GM23338 (cell line): ENCODE measurements at regions not wholly inside any gene's neighbourhood (a gene's known extent, or its start where the extent isn't known, plus 50 kb on each side); places are given as distances from the start of the nearest gene placed in this dataset.

ENCODE experiments used
- ATAC-seq: fragments of 200-7000 bp; cut with Tn5 transposase; 3 replicates; pipeline ENCODE4 v1.9.1; 2020
- DNase-seq: peaks from one replicate; pipeline ENCODE4 v3.0.0-alpha.2; 2015; ENCODE audit warnings: low spot score
- H2AFZ ChIP-seq: fragments of 200-600 bp; sonication (generic); 2 replicates; pipeline ENCODE4 v1.8.0; 2016; ENCODE audit warnings: antibody characterized with exemption, mild to moderate bottlenecking, moderate library complexity
- H3F3A ChIP-seq: fragments of 200-600 bp; sonication (generic); replicated peaks from 2 replicates; pipeline ENCODE4 v1.8.0; 2017; ENCODE audit warnings: antibody characterized with exemption, mixed run types, low read depth
- H3K27ac ChIP-seq: fragments of 200-600 bp; sonication (generic); 2 replicates; pipeline ENCODE4 v1.6.1; 2016; ENCODE audit warnings: low read depth
- H3K27me3 ChIP-seq: fragments of 200-600 bp; sonication (generic); 2 replicates; pipeline ENCODE4 v1.8.0; 2016; ENCODE audit warnings: mild to moderate bottlenecking, mixed run types, moderate library complexity; ENCODE audit not compliant: insufficient read depth
- H3K36me3 ChIP-seq: fragments of 200-600 bp; sonication (generic); 2 replicates; pipeline ENCODE4 v1.8.0; 2016; ENCODE audit warnings: mild to moderate bottlenecking; ENCODE audit not compliant: insufficient read depth
- H3K4me1 ChIP-seq: fragments of 200-600 bp; sonication (generic); 2 replicates; pipeline ENCODE4 v1.8.0; 2016; ENCODE audit warnings: mild to moderate bottlenecking, moderate library complexity; ENCODE audit not compliant: insufficient read depth
- H3K4me2 ChIP-seq: fragments of 200-600 bp; sonication (generic); 2 replicates; pipeline ENCODE4 v1.7.1; 2017; ENCODE audit warnings: mixed run types
- H3K4me3 ChIP-seq: fragments of 200-600 bp; sonication (generic); 2 replicates; pipeline ENCODE4 v1.6.1; 2016; ENCODE audit warnings: mixed run types
- H3K79me2 ChIP-seq: fragments of 200-600 bp; sonication (generic); replicated peaks from 2 replicates; pipeline ENCODE4 v1.8.0; 2017; ENCODE audit warnings: mild to moderate bottlenecking; ENCODE audit not compliant: insufficient read depth
- H3K9me2 ChIP-seq: fragments of 200-600 bp; sonication (generic); 2 replicates; pipeline ENCODE4 v1.8.0; 2017; ENCODE audit not compliant: insufficient read depth
- H4K20me1 ChIP-seq: fragments of 200-600 bp; sonication (generic); replicated peaks from 2 replicates; pipeline ENCODE4 v1.8.0; 2017; ENCODE audit warnings: mild to moderate bottlenecking; ENCODE audit not compliant: insufficient read depth
- H3K27ac Mint-ChIP-seq: 2 replicates; pipeline ENCODE4 v1.8.0; 2020; ENCODE audit warnings: inconsistent platforms, mild to moderate bottlenecking, moderate library complexity, mixed read lengths
- H3K27me3 Mint-ChIP-seq: 3 replicates; pipeline ENCODE4 v1.8.0; 2022; ENCODE audit warnings: low read depth, mild to moderate bottlenecking, moderate library complexity, mixed read lengths, inconsistent platforms; ENCODE audit not compliant: insufficient read depth, poor library complexity
- H3K36me3 Mint-ChIP-seq: 3 replicates; pipeline ENCODE4 v1.8.0; 2021; ENCODE audit warnings: low read depth, mild to moderate bottlenecking, inconsistent platforms, moderate library complexity, mixed read lengths
- H3K4me1 Mint-ChIP-seq: 3 replicates; pipeline ENCODE4 v1.8.0; 2020; ENCODE audit warnings: mild to moderate bottlenecking, inconsistent platforms, mixed read lengths
- H3K4me3 Mint-ChIP-seq: 3 replicates; pipeline ENCODE4 v1.8.0; 2021; ENCODE audit warnings: moderate library complexity, mild to moderate bottlenecking, inconsistent platforms, mixed read lengths
- H3K9me3 Mint-ChIP-seq: 3 replicates; pipeline ENCODE4 v1.8.0; 2020; ENCODE audit warnings: moderate library complexity, mild to moderate bottlenecking, inconsistent platforms, mixed read lengths
- CTCF ChIP-seq, 2 experiments: fragments of 200-600 bp in 1 of 2; sonication (generic) in 1 of 2; conservative IDR thresholded peaks; 2 replicates each; pipeline versions ENCODE4 v1.5.1 to v1.6.1; 2016 to 2017; ENCODE audit warnings: antibody characterized with exemption in 2 of 2, low read depth in 2 of 2, mild to moderate bottlenecking in 2 of 2, moderate library complexity in 1 of 2
- EZH2 ChIP-seq: fragments of 200-600 bp; sonication (generic); IDR thresholded peaks from one replicate; pipeline ENCODE4 v1.8.0; 2017; ENCODE audit warnings: antibody characterized with exemption, mild to moderate bottlenecking, low read depth; ENCODE audit not compliant: unreplicated experiment
- EZH2phosphoT487 ChIP-seq: fragments of 200-600 bp; sonication (generic); IDR thresholded peaks from one replicate; pipeline ENCODE4 v1.8.1; 2018; ENCODE audit warnings: antibody characterized with exemption; ENCODE audit not compliant: unreplicated experiment
- JUNB ChIP-seq: IDR thresholded peaks from one replicate; pipeline ENCODE4 v1.6.1; 2016; ENCODE audit warnings: antibody characterized with exemption; ENCODE audit not compliant: unreplicated experiment
- NANOG ChIP-seq: IDR thresholded peaks from 2 replicates; pipeline ENCODE4 v1.6.1; 2016; ENCODE audit warnings: antibody characterized with exemption, borderline replicate concordance
- STAT1 ChIP-seq: IDR thresholded peaks from one replicate; pipeline ENCODE4 v1.6.1; 2016; ENCODE audit warnings: antibody characterized with exemption; ENCODE audit not compliant: unreplicated experiment
- TF ChIP-seq, protein P1 (sequence below): fragments of 250-450 bp; sonication (Bioruptor Pico); IDR thresholded peaks from 2 replicates; pipeline ENCODE4 v1.5.0; 2020; ENCODE audit warnings: mild to moderate bottlenecking, moderate library complexity
- TF ChIP-seq, protein P2 (sequence below): IDR thresholded peaks from 2 replicates; pipeline ENCODE4 v1.6.1; 2016; ENCODE audit warnings: antibody characterized with exemption

GRCh38 chr20:17786221-17786718 lies 86.5 kb downstream of the BANF2 start:
- peaks cover 7% of the 10 kb centered on the region; the same call in 2 of the 3 replicates for H3K4me1 Mint-ChIP-seq
- TF ChIP-seq EZH2phosphoT487 (no peak), STAT1 (no peak), CTCF (conservative IDR thresholded peaks at IDR 0.05; ENCODE audit: low read depth in 2 of 2) (no peak), EZH2 (no peak), NANOG (no peak), JUNB (no peak)
- TF ChIP-seq, protein P1, sequence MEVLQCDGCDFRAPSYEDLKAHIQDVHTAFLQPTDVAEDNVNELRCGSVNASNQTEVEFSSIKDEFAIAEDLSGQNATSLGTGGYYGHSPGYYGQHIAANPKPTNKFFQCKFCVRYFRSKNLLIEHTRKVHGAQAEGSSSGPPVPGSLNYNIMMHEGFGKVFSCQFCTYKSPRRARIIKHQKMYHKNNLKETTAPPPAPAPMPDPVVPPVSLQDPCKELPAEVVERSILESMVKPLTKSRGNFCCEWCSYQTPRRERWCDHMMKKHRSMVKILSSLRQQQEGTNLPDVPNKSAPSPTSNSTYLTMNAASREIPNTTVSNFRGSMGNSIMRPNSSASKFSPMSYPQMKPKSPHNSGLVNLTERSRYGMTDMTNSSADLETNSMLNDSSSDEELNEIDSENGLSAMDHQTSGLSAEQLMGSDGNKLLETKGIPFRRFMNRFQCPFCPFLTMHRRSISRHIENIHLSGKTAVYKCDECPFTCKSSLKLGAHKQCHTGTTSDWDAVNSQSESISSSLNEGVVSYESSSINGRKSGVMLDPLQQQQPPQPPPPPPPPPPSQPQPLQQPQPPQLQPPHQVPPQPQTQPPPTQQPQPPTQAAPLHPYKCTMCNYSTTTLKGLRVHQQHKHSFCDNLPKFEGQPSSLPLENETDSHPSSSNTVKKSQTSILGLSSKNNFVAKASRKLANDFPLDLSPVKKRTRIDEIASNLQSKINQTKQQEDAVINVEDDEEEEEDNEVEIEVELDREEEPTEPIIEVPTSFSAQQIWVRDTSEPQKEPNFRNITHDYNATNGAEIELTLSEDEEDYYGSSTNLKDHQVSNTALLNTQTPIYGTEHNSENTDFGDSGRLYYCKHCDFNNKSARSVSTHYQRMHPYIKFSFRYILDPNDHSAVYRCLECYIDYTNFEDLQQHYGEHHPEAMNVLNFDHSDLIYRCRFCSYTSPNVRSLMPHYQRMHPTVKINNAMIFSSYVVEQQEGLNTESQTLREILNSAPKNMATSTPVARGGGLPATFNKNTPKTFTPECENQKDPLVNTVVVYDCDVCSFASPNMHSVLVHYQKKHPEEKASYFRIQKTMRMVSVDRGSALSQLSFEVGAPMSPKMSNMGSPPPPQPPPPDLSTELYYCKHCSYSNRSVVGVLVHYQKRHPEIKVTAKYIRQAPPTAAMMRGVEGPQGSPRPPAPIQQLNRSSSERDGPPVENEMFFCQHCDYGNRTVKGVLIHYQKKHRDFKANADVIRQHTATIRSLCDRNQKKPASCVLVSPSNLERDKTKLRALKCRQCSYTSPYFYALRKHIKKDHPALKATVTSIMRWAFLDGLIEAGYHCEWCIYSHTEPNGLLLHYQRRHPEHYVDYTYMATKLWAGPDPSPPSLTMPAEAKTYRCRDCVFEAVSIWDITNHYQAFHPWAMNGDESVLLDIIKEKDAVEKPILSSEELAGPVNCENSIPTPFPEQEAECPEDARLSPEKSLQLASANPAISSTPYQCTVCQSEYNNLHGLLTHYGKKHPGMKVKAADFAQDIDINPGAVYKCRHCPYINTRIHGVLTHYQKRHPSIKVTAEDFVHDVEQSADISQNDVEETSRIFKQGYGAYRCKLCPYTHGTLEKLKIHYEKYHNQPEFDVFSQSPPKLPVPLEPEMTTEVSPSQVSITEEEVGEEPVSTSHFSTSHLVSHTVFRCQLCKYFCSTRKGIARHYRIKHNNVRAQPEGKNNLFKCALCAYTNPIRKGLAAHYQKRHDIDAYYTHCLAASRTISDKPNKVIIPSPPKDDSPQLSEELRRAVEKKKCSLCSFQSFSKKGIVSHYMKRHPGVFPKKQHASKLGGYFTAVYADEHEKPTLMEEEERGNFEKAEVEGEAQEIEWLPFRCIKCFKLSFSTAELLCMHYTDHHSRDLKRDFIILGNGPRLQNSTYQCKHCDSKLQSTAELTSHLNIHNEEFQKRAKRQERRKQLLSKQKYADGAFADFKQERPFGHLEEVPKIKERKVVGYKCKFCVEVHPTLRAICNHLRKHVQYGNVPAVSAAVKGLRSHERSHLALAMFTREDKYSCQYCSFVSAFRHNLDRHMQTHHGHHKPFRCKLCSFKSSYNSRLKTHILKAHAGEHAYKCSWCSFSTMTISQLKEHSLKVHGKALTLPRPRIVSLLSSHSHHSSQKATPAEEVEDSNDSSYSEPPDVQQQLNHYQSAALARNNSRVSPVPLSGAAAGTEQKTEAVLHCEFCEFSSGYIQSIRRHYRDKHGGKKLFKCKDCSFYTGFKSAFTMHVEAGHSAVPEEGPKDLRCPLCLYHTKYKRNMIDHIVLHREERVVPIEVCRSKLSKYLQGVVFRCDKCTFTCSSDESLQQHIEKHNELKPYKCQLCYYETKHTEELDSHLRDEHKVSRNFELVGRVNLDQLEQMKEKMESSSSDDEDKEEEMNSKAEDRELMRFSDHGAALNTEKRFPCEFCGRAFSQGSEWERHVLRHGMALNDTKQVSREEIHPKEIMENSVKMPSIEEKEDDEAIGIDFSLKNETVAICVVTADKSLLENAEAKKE (CRISPR knock-in tag), result no peak
- TF ChIP-seq, protein P2, sequence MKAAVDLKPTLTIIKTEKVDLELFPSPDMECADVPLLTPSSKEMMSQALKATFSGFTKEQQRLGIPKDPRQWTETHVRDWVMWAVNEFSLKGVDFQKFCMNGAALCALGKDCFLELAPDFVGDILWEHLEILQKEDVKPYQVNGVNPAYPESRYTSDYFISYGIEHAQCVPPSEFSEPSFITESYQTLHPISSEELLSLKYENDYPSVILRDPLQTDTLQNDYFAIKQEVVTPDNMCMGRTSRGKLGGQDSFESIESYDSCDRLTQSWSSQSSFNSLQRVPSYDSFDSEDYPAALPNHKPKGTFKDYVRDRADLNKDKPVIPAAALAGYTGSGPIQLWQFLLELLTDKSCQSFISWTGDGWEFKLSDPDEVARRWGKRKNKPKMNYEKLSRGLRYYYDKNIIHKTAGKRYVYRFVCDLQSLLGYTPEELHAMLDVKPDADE, result no peak

More at GRCh38 chr20:17786221-17786718, 86.5 kb downstream of the BANF2 start:
- Histone ChIP-seq H3K36me3 (no peaks in the 10 kb centered on the region), H3F3A (no peaks in the 10 kb centered on the region), H3K4me1 (no peaks in the 10 kb centered on the region), H3K27ac (no peak overlapping the region), H3K9me2 (0 out of 2 replicates have a peak, but pooled peaks cover 4% of the 10 kb centered on the region), H4K20me1 (no peaks in the 10 kb centered on the region), H3K27me3 (no peaks in the 10 kb centered on the region), H3K79me2 (no peaks in the 10 kb centered on the region), H3K4me3 (no peak overlapping the region), H3K4me2 (no peak overlapping the region), H2AFZ (0 out of 2 replicates have a peak overlapping the region, but pooled peaks have one; percentile 28)
- H3K36me3 Mint-ChIP-seq, result no peaks in the 10 kb centered on the region
- ATAC-seq, result no peak
- H3K27me3 Mint-ChIP-seq, result peaks cover 13% of the 10 kb centered on the region
- no peak overlapping the region for H3K4me3 Mint-ChIP-seq
- no peak overlapping the region for H3K27ac Mint-ChIP-seq
- 0 out of 3 replicates have a peak, but pooled peaks cover 1% of the 10 kb centered on the region for H3K9me3 Mint-ChIP-seq
- DNase-seq, result no peak
